ENCODE measurements at regions not wholly inside any gene's neighbourhood (a gene's known extent, or its start where the extent isn't known, plus 50 kb on each side); places are given as distances from the start of the nearest gene placed in this dataset.
A peak's percentile ranks its signal among the peaks of the same experiment; 100 is the strongest.

DNA sequence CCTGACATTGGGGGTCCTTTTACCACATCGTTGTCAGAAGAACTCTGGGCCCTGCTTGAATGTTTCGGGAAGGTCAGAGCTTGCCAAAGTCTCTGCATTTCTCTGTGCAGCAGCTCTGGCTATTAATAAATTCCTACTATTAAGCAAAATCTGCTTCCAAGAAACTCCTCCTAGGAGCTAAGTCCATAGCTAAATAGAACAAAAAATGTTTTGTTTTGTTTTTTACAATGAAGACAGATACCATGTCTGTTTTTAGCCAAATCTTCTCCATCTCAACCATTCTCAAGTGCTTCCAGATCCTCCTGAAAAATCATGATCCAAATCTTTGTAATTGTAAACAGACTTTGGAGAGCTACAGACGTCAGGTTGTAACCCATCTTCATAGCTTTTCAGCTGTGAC, 161.6 kb downstream of the SPATA18 start:
- H3K27ac ChIP-seq = no peak overlapping the region
- no peaks in the 10 kb centered on the region for H3K36me3 ChIP-seq
- no peak overlapping the region for H3K4me3 ChIP-seq
- H3K4me1 ChIP-seq = no peaks in the 10 kb centered on the region
- DNase-seq = no peak
- H3K27me3 ChIP-seq = no peaks in the 10 kb centered on the region
- TF ChIP-seq CTCF (IDR thresholded peaks at IDR 0.05) = no peak
- TF ChIP-seq POLR2A (IDR thresholded peaks at IDR 0.05) = no peak
- no peaks in the 10 kb centered on the region for H3K9me3 ChIP-seq
- intact Hi-C loops (cut with DNase I; ENCODE audit: low total_unique reads) = no loop called here

GRCh38 chr4:52231526-52231925, 180.4 kb downstream of the SPATA18 start:
- Histone ChIP-seq H3K36me3 (no peaks in the 10 kb centered on the region), H3K27ac (no peak overlapping the region), H3K4me3 (no peak overlapping the region), H3K27me3 (no peaks in the 10 kb centered on the region), H3K4me1 (no peaks in the 10 kb centered on the region), H3K9me3 (no peaks in the 10 kb centered on the region)
- no peak for TF ChIP-seq POLR2A (IDR thresholded peaks at IDR 0.05)
- no peak for TF ChIP-seq CTCF (IDR thresholded peaks at IDR 0.05)
- intact Hi-C loops (cut with DNase I; ENCODE audit: low total_unique reads) = no loop called here
- no peak for DNase-seq

- Histone ChIP-seq H3K4me3 (peak overlapping the region in 1 of 2 donors; percentile 2), H3K4me1 (no peaks in the 10 kb centered on the region), H3K36me3 (no peaks in the 10 kb centered on the region), H3K9me3 (no peaks in the 10 kb centered on the region), H3K27me3 (no peaks in the 10 kb centered on the region), H3K27ac (peak overlapping the region; percentile 1 to 42)
- intact Hi-C loops (cut with DNase I; ENCODE audit: low total_unique reads) = no loop called here
- TF ChIP-seq CTCF (IDR thresholded peaks at IDR 0.05) (peak; percentile 51 to 82 (median 63)), POLR2A (IDR thresholded peaks at IDR 0.05) (no peak)
- DNase-seq = peak in 1 of 2 donors; percentile 16
These were observed 183.7 kb downstream of the SPATA18 start for GRCh38 chr4:52234561-52235440.

- TF ChIP-seq POLR2A (IDR thresholded peaks at IDR 0.05) (no peak), CTCF (IDR thresholded peaks at IDR 0.05) (no peak)
- H3K36me3 ChIP-seq = no peaks in the 10 kb centered on the region
- no peaks in the 10 kb centered on the region for H3K4me1 ChIP-seq
- peak overlapping the region in 1 of 2 donors; percentile 42 for H3K27ac ChIP-seq
- intact Hi-C loops (cut with DNase I; ENCODE audit: low total_unique reads) = no loop called here
- no peaks in the 10 kb centered on the region for H3K27me3 ChIP-seq
- DNase-seq = no peak
- H3K9me3 ChIP-seq = no peaks in the 10 kb centered on the region
- H3K4me3 ChIP-seq = no peak overlapping the region
These were observed 184.6 kb downstream of the SPATA18 start for GRCh38 chr4:52235552-52236201.

GRCh38 chr4:52241916-52242315, 190.8 kb downstream of the SPATA18 start:
- intact Hi-C loops (cut with DNase I; ENCODE audit: low total_unique reads) = no loop called here

More at GRCh38 chr4:52241916-52242315, 190.8 kb downstream of the SPATA18 start:
- H3K4me1 ChIP-seq = peaks cover 0 to 6% of the 10 kb centered on the region in 2 donors
- TF ChIP-seq CTCF (IDR thresholded peaks at IDR 0.05) (no peak), POLR2A (IDR thresholded peaks at IDR 0.05) (no peak)
- no peaks in the 10 kb centered on the region for H3K36me3 ChIP-seq
- DNase-seq = no peak
- H3K27ac ChIP-seq = no peak overlapping the region
- H3K27me3 ChIP-seq = no peaks in the 10 kb centered on the region
- no peaks in the 10 kb centered on the region for H3K9me3 ChIP-seq
- no peak overlapping the region for H3K4me3 ChIP-seq
